Esophagus muscularis mucosa (tissue), 4 donors: ENCODE measurements at regions not wholly inside any gene's neighbourhood (a gene's known extent, or its start where the extent isn't known, plus 50 kb on each side); places are given as distances from the start of the nearest gene placed in this dataset.

Experiments used
- DNase-seq: peaks from one replicate; pipeline ENCODE4 v3.0.0-alpha.2; 2017; ENCODE audit errors: extremely low spot score
- H3K27ac ChIP-seq, 4 donors: fragments of 200-600 bp; sonication (generic); replicated peaks in 1 of 4; 1 replicate in 3 of 4; 2 replicates in 1 of 4; pipeline ENCODE4 v1.5.1; 2016 to 2019; ENCODE audit warnings: mild to moderate bottlenecking in 1 of 4
- H3K27me3 ChIP-seq, 4 donors: fragments of 200-600 bp; sonication (generic); one replicate each; pipeline versions ENCODE4 v1.5.1 to v1.6.0; 2016 to 2019
- H3K36me3 ChIP-seq, 4 donors: fragments of 200-600 bp; sonication (generic); one replicate each; pipeline ENCODE4 v1.5.1; 2016 to 2019
- H3K4me1 ChIP-seq, 4 donors: fragments of 200-600 bp; sonication (generic); one replicate each; pipeline ENCODE4 v1.5.1; 2016 to 2019
- H3K4me3 ChIP-seq, 4 donors: fragments of 200-600 bp; sonication (generic); 1 replicate in 2 of 4; 2 replicates in 2 of 4; pipeline ENCODE4 v1.5.1; 2016 to 2019; ENCODE audit warnings: mild to moderate bottlenecking in 4 of 4, moderate library complexity in 1 of 4
- H3K9me3 ChIP-seq, 4 donors: fragments of 200-600 bp; sonication (generic); 1 replicate in 3 of 4; 2 replicates in 1 of 4; pipeline ENCODE4 v1.5.1; 2016 to 2019
- EP300 ChIP-seq: sonication (generic); formaldehyde crosslinking; IDR thresholded peaks from one replicate; pipeline ENCODE4 v1.6.1; 2017; ENCODE audit warnings: antibody characterized with exemption
- POLR2A ChIP-seq: fragments of 450-650 bp; IDR thresholded peaks from one replicate; pipeline ENCODE4 v1.6.1; 2017; ENCODE audit warnings: antibody characterized with exemption, moderate library complexity, mild to moderate bottlenecking, low read depth
- POLR2AphosphoS5 ChIP-seq, 2 donors: sonication (generic); formaldehyde crosslinking; IDR thresholded peaks; one replicate each; pipeline ENCODE4 v1.6.1; 2017; ENCODE audit warnings: antibody characterized with exemption in 2 of 2
- WGBS: methylation state at CpG from one replicate; pipeline ENCODE4 v1.1.5; 2018; 5-methylcytosine and 5-hydroxymethylcytosine counted together
- intact Hi-C: fragments of 100-400 bp; cut with DNase I; formaldehyde crosslinking; loops from one replicate; pipeline ENCODE4 v1.15.1; 2023
- TF ChIP-seq, protein P1 (sequence below), 3 experiments: fragments of 200-600 bp in 2 of 3; fragments of 450-650 bp in 1 of 3; sonication (generic) in 2 of 3; IDR thresholded peaks; one replicate each; pipeline ENCODE4 v1.5.1; 2017 to 2019; ENCODE audit warnings: antibody characterized with exemption in 3 of 3, mild to moderate bottlenecking in 2 of 3, moderate library complexity in 1 of 3

DNA sequence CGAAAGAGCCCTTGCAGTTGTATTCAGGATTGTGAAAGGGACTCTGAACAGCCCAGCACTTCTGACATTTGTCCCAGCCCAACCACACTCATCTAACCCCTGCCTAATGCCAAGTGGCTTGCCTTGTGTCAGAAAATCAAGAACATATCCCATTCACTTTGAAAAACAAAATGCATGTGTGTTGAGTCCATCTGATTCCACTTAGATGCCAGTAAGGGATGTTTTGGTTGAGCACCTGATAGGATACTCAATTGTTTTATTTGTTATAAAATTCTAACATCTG, 776.8 kb downstream of the BCL11A start:
- intact Hi-C loops = no loop called here
- TF ChIP-seq POLR2AphosphoS5 (IDR thresholded peaks at IDR 0.05) (no peak), EP300 (no peak)
- TF ChIP-seq, protein P1, sequence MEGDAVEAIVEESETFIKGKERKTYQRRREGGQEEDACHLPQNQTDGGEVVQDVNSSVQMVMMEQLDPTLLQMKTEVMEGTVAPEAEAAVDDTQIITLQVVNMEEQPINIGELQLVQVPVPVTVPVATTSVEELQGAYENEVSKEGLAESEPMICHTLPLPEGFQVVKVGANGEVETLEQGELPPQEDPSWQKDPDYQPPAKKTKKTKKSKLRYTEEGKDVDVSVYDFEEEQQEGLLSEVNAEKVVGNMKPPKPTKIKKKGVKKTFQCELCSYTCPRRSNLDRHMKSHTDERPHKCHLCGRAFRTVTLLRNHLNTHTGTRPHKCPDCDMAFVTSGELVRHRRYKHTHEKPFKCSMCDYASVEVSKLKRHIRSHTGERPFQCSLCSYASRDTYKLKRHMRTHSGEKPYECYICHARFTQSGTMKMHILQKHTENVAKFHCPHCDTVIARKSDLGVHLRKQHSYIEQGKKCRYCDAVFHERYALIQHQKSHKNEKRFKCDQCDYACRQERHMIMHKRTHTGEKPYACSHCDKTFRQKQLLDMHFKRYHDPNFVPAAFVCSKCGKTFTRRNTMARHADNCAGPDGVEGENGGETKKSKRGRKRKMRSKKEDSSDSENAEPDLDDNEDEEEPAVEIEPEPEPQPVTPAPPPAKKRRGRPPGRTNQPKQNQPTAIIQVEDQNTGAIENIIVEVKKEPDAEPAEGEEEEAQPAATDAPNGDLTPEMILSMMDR (IDR thresholded peaks at IDR 0.05) = no peak
- WGBS = 85% methylated on average over 1 of the region's 1 CpG

GRCh38 chr2:59774821-59775433, 778.5 kb downstream of the BCL11A start:
- TF ChIP-seq EP300 (no peak), POLR2AphosphoS5 (IDR thresholded peaks at IDR 0.05) (no peak), POLR2A (no peak)
- TF ChIP-seq, protein P1 (IDR thresholded peaks at IDR 0.05) = no peak
- Histone ChIP-seq H3K9me3 (no peaks in the 10 kb centered on the region), H3K27me3 (no peaks in the 10 kb centered on the region), H3K36me3 (no peaks in the 10 kb centered on the region), H3K4me1 (no peaks in the 10 kb centered on the region), H3K4me3 (no peak overlapping the region), H3K27ac (no peak overlapping the region)
- DNase-seq = no peak
- intact Hi-C loops = no loop called here
- WGBS = 77% methylated on average over 2 of the region's 2 CpGs

More for the DNA sequence above, 776.8 kb downstream of the BCL11A start:
- no peak overlapping the region for H3K4me3 ChIP-seq
- no peak overlapping the region for H3K27ac ChIP-seq
- H3K9me3 ChIP-seq = no peaks in the 10 kb centered on the region
- H3K27me3 ChIP-seq = no peaks in the 10 kb centered on the region
- no peaks in the 10 kb centered on the region for H3K4me1 ChIP-seq
- no peaks in the 10 kb centered on the region for H3K36me3 ChIP-seq
- no peak for DNase-seq

GRCh38 chr2:59770651-59771050, 782.8 kb downstream of the BCL11A start:
- Histone ChIP-seq H3K27me3 (no peaks in the 10 kb centered on the region), H3K9me3 (no peaks in the 10 kb centered on the region), H3K4me1 (no peaks in the 10 kb centered on the region), H3K27ac (no peak overlapping the region), H3K36me3 (no peaks in the 10 kb centered on the region), H3K4me3 (no peak overlapping the region)
- no peak for TF ChIP-seq POLR2A
- TF ChIP-seq POLR2AphosphoS5 (IDR thresholded peaks at IDR 0.05) = no peak
- TF ChIP-seq EP300 = no peak
- TF ChIP-seq, protein P1 (IDR thresholded peaks at IDR 0.05) = no peak
- no peak for DNase-seq
- 89% methylated on average over 2 of the region's 2 CpGs for WGBS
- intact Hi-C loops = no loop called here

DNA sequence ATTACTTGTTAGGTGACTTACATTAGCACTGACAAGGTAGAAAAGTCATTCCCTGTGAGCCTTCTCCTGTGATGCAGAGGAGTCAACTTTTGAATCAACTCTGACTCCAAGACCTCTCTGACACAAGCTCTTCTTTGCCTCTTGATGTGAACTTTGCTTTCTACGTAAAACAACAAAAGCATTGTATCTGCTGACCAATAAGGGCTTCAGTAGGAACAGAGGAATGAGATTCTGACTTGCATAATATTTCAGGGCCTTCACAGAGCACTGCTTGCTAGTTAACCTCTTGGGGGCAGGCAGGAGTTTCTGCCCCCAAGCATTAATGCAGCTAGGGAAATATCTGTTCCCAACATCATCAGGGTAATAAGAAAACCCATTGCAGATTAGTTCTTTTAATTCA, 791.5 kb downstream of the BCL11A start:
- H3K27me3 ChIP-seq = no peaks in the 10 kb centered on the region
- intact Hi-C loops = no loop called here
- no peak for DNase-seq
- no peak overlapping the region for H3K27ac ChIP-seq
- no peaks in the 10 kb centered on the region for H3K36me3 ChIP-seq
- no peaks in the 10 kb centered on the region for H3K9me3 ChIP-seq
- 95% methylated on average over 1 of the region's 1 CpG for WGBS
- H3K4me3 ChIP-seq = no peak overlapping the region
- no peak for TF ChIP-seq POLR2A
- no peak for TF ChIP-seq POLR2AphosphoS5 (IDR thresholded peaks at IDR 0.05)
- TF ChIP-seq, protein P1 (IDR thresholded peaks at IDR 0.05) = no peak
- TF ChIP-seq EP300 = no peak
- no peaks in the 10 kb centered on the region for H3K4me1 ChIP-seq

- no peak for DNase-seq
- Histone ChIP-seq H3K4me1 (no peaks in the 10 kb centered on the region), H3K36me3 (no peaks in the 10 kb centered on the region), H3K27me3 (no peaks in the 10 kb centered on the region), H3K4me3 (no peak overlapping the region), H3K27ac (no peak overlapping the region), H3K9me3 (no peaks in the 10 kb centered on the region)
- 95% methylated on average over 5 of the region's 5 CpGs for WGBS
- TF ChIP-seq POLR2AphosphoS5 (IDR thresholded peaks at IDR 0.05) = no peak
- no peak for TF ChIP-seq POLR2A
- intact Hi-C loops = no loop called here
Measured at GRCh38 chr2:59756150-59756549, 797.3 kb downstream of the BCL11A start.
